Neural progenitor cell (in vitro differentiated cells): ENCODE measurements at regions not wholly inside any gene's neighbourhood (a gene's known extent, or its start where the extent isn't known, plus 50 kb on each side); places are given as distances from the start of the nearest gene placed in this dataset.

Experiments
- DNase-seq: peaks from one replicate; pipeline ENCODE4 v3.0.0-alpha.2; 2016; ENCODE audit warnings: low spot score
- H2AFZ ChIP-seq: fragments of 200-600 bp; sonication (generic); replicated peaks from 2 replicates; pipeline ENCODE4 v1.6.1; 2016; ENCODE audit warnings: antibody characterized with exemption
- H3F3A ChIP-seq: fragments of 200-600 bp; sonication (generic); 2 replicates; pipeline ENCODE4 v1.6.1; 2016; ENCODE audit warnings: antibody characterized with exemption, low read depth
- H3K27ac ChIP-seq: fragments of 200-600 bp; sonication (generic); 2 replicates; pipeline ENCODE4 v1.5.1; 2016; ENCODE audit warnings: mild to moderate bottlenecking
- H3K27me3 ChIP-seq: fragments of 200-600 bp; sonication (generic); 2 replicates; pipeline ENCODE4 v1.6.1; 2016; ENCODE audit warnings: mild to moderate bottlenecking, moderate library complexity
- H3K36me3 ChIP-seq: fragments of 200-600 bp; sonication (generic); 2 replicates; pipeline ENCODE4 v1.5.1; 2016
- H3K4me1 ChIP-seq: fragments of 200-600 bp; sonication (generic); 2 replicates; pipeline ENCODE4 v1.6.1; 2016; ENCODE audit warnings: mixed run types
- H3K4me2 ChIP-seq: fragments of 200-600 bp; sonication (generic); 2 replicates; pipeline ENCODE4 v1.6.1; 2016
- H3K4me3 ChIP-seq: fragments of 200-600 bp; sonication (generic); 2 replicates; pipeline ENCODE4 v1.5.1; 2016
- H3K79me2 ChIP-seq: fragments of 200-600 bp; sonication (generic); 2 replicates; pipeline ENCODE4 v1.6.1; 2016; ENCODE audit warnings: low read depth
- H3K9ac ChIP-seq: fragments of 200-600 bp; sonication (generic); 2 replicates; pipeline ENCODE4 v1.6.1; 2016
- H3K9me3 ChIP-seq: fragments of 200-600 bp; sonication (generic); 2 replicates; pipeline ENCODE4 v1.5.1; 2016; ENCODE audit warnings: low read depth
- H4K20me1 ChIP-seq: fragments of 200-600 bp; sonication (generic); 2 replicates; pipeline ENCODE4 v1.6.1; 2016; ENCODE audit warnings: low read depth
- H3K27ac Mint-ChIP-seq: 3 replicates; pipeline ENCODE4 v1.8.0; 2021; ENCODE audit warnings: mixed read lengths
- H3K27me3 Mint-ChIP-seq: 2 replicates; pipeline ENCODE4 v1.8.0; 2022; ENCODE audit warnings: low read depth, mild to moderate bottlenecking, inconsistent platforms, moderate library complexity, mixed read lengths; ENCODE audit not compliant: insufficient read depth
- H3K36me3 Mint-ChIP-seq: 3 replicates; pipeline ENCODE4 v1.8.0; 2021; ENCODE audit warnings: mixed read lengths
- H3K4me1 Mint-ChIP-seq: 3 replicates; pipeline ENCODE4 v1.8.0; 2021; ENCODE audit warnings: mixed read lengths
- H3K4me3 Mint-ChIP-seq: 3 replicates; pipeline ENCODE4 v1.8.0; 2021; ENCODE audit warnings: mild to moderate bottlenecking, moderate library complexity, mixed read lengths
- H3K9me3 Mint-ChIP-seq: 3 replicates; pipeline ENCODE4 v1.8.0; 2020; ENCODE audit warnings: mixed read lengths
- CTCF ChIP-seq: fragments of 200-600 bp; sonication (generic); IDR thresholded peaks from 2 replicates; pipeline ENCODE4 v1.5.1; 2017; ENCODE audit warnings: antibody characterized with exemption, mild to moderate bottlenecking
- EZH2 ChIP-seq: fragments of 200-600 bp; sonication (generic); IDR thresholded peaks from 2 replicates; pipeline ENCODE4 v1.6.1; 2017; ENCODE audit warnings: antibody characterized with exemption, mild to moderate bottlenecking, moderate library complexity
- EZH2phosphoT487 ChIP-seq: fragments of 200-600 bp; sonication (generic); IDR thresholded peaks from 2 replicates; pipeline ENCODE4 v1.6.1; 2017; ENCODE audit warnings: antibody characterized with exemption

GRCh38 chr19:29015569-29015968 is 197.4 kb downstream of the UQCRFS1 start:
- Histone ChIP-seq H3K36me3 (no peaks in the 10 kb centered on the region), H3K4me2 (no peak overlapping the region), H3K4me1 (peaks cover 11% of the 10 kb centered on the region), H4K20me1 (no peaks in the 10 kb centered on the region), H3K9ac (no peak overlapping the region), H3K79me2 (no peaks in the 10 kb centered on the region), H3F3A (peaks cover 19% of the 10 kb centered on the region), H3K4me3 (no peak overlapping the region), H3K9me3 (no peaks in the 10 kb centered on the region), H3K27ac (no peak overlapping the region), H2AFZ (no peak overlapping the region), H3K27me3 (peaks cover 10% of the 10 kb centered on the region)
- peaks cover 41% of the 10 kb centered on the region for H3K27me3 Mint-ChIP-seq
- TF ChIP-seq EZH2phosphoT487 (no peak), CTCF (no peak), EZH2 (no peak)
- no peaks in the 10 kb centered on the region for H3K36me3 Mint-ChIP-seq
- peaks cover 18% of the 10 kb centered on the region for H3K4me1 Mint-ChIP-seq
- no peak overlapping the region for H3K27ac Mint-ChIP-seq
- H3K9me3 Mint-ChIP-seq: peaks cover 4% of the 10 kb centered on the region
- no peak for DNase-seq
- no peak overlapping the region for H3K4me3 Mint-ChIP-seq

GRCh38 chr19:29014857-29015436 is 198.0 kb downstream of the UQCRFS1 start:
- Mint-ChIP-seq H3K27ac (no peak overlapping the region), H3K9me3 (peaks cover 4% of the 10 kb centered on the region), H3K4me3 (peak overlapping the region; percentile 50), H3K36me3 (no peaks in the 10 kb centered on the region), H3K4me1 (peaks cover 20% of the 10 kb centered on the region), H3K27me3 (peaks cover 45% of the 10 kb centered on the region)
- no peak overlapping the region for H3K27ac ChIP-seq
- no peaks in the 10 kb centered on the region for H3K79me2 ChIP-seq
- H3K9ac ChIP-seq: no peak overlapping the region
- no peak overlapping the region for H2AFZ ChIP-seq
- TF ChIP-seq EZH2phosphoT487 (no peak), CTCF (no peak), EZH2 (no peak)
- no peak for DNase-seq
- H3K9me3 ChIP-seq: no peaks in the 10 kb centered on the region
- H3F3A ChIP-seq: peaks cover 19% of the 10 kb centered on the region
- no peak overlapping the region for H3K4me3 ChIP-seq
- H3K36me3 ChIP-seq: no peaks in the 10 kb centered on the region
- H3K4me1 ChIP-seq: peaks cover 11% of the 10 kb centered on the region
- H3K27me3 ChIP-seq: peaks cover 10% of the 10 kb centered on the region
- H3K4me2 ChIP-seq: no peak overlapping the region
- H4K20me1 ChIP-seq: no peaks in the 10 kb centered on the region

GRCh38 chr19:29013988-29014387 is 199.0 kb downstream of the UQCRFS1 start:
- no peak overlapping the region for H3K4me2 ChIP-seq
- TF ChIP-seq EZH2 (no peak), CTCF (no peak), EZH2phosphoT487 (no peak)
- H4K20me1 ChIP-seq: no peaks in the 10 kb centered on the region
- H3K36me3 Mint-ChIP-seq: no peaks in the 10 kb centered on the region
- H3K27me3 ChIP-seq: peaks cover 10% of the 10 kb centered on the region
- peaks cover 4% of the 10 kb centered on the region for H3K9me3 Mint-ChIP-seq
- H3K36me3 ChIP-seq: no peaks in the 10 kb centered on the region
- H3K4me3 Mint-ChIP-seq: no peak overlapping the region
- no peaks in the 10 kb centered on the region for H3K79me2 ChIP-seq
- peaks cover 48% of the 10 kb centered on the region for H3K27me3 Mint-ChIP-seq
- peaks cover 19% of the 10 kb centered on the region for H3F3A ChIP-seq
- DNase-seq: no peak
- no peak overlapping the region for H3K27ac ChIP-seq
- H3K4me3 ChIP-seq: no peak overlapping the region
- H3K27ac Mint-ChIP-seq: no peak overlapping the region
- no peaks in the 10 kb centered on the region for H3K9me3 ChIP-seq
- peaks cover 20% of the 10 kb centered on the region for H3K4me1 Mint-ChIP-seq
- peaks cover 11% of the 10 kb centered on the region for H3K4me1 ChIP-seq
- H2AFZ ChIP-seq: no peak overlapping the region
- no peak overlapping the region for H3K9ac ChIP-seq
